ENCODE measurements at regions not wholly inside any gene's neighbourhood (a gene's known extent, or its start where the extent isn't known, plus 50 kb on each side); places are given as distances from the start of the nearest gene placed in this dataset.

DNA sequence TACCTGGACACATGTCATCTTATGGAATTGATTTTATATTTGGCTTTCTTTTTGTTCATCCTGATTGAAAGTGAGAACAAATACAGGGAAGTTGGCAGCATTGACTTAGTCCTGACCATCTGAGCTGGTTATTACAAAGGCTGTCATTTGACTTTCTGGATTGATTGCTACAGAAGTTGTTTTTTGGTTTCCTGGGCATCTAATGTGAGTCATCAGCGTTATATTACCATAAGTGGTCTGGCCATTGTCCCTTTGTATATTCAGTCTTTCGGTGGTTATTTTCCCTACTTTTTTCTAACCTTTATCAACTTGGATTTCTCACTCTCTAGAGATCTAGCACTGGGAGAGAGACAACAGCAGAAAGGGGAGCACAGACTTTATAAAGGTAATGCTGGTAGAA, 1646.5 kb downstream of the MRPL39 start:
- TF ChIP-seq POLR2AphosphoS5 (IDR thresholded peaks at IDR 0.05) (no peak), CTCF (IDR thresholded peaks at IDR 0.05) (no peak), POLR2A (IDR thresholded peaks at IDR 0.05) (no peak)
